ENCODE measurements at regions not wholly inside any gene's neighbourhood (a gene's known extent, or its start where the extent isn't known, plus 50 kb on each side); places are given as distances from the start of the nearest gene placed in this dataset.

DNA sequence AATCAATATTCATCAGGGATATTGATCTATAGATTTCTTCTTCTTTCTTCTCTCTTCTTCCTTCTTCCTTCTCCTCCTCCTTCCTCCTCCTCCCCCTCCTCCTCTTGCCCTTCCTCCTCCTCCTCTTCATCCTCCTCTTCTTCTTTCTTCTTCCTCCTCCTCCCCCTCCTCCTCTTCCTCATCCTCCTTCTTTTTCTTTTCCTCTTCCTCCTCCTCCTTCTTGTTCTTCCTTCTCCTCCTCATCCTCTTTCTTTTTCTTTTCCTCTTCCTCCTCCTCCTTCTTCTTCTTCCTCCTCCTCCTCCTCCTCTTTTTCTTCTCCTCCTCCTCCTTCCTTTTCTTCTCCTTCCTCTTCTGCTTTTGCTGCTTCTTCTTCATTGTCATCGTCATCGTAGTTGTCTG, 52.4 kb upstream of the SERINC1 start:
- TF ChIP-seq, protein P1, sequence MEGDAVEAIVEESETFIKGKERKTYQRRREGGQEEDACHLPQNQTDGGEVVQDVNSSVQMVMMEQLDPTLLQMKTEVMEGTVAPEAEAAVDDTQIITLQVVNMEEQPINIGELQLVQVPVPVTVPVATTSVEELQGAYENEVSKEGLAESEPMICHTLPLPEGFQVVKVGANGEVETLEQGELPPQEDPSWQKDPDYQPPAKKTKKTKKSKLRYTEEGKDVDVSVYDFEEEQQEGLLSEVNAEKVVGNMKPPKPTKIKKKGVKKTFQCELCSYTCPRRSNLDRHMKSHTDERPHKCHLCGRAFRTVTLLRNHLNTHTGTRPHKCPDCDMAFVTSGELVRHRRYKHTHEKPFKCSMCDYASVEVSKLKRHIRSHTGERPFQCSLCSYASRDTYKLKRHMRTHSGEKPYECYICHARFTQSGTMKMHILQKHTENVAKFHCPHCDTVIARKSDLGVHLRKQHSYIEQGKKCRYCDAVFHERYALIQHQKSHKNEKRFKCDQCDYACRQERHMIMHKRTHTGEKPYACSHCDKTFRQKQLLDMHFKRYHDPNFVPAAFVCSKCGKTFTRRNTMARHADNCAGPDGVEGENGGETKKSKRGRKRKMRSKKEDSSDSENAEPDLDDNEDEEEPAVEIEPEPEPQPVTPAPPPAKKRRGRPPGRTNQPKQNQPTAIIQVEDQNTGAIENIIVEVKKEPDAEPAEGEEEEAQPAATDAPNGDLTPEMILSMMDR (IDR thresholded peaks at IDR 0.05; ENCODE audit: insufficient read depth, missing control alignments): no peak
- FAIRE-seq: no peak
- DNase-seq (ENCODE audit: insufficient read length, low spot score): no peak

DNA sequence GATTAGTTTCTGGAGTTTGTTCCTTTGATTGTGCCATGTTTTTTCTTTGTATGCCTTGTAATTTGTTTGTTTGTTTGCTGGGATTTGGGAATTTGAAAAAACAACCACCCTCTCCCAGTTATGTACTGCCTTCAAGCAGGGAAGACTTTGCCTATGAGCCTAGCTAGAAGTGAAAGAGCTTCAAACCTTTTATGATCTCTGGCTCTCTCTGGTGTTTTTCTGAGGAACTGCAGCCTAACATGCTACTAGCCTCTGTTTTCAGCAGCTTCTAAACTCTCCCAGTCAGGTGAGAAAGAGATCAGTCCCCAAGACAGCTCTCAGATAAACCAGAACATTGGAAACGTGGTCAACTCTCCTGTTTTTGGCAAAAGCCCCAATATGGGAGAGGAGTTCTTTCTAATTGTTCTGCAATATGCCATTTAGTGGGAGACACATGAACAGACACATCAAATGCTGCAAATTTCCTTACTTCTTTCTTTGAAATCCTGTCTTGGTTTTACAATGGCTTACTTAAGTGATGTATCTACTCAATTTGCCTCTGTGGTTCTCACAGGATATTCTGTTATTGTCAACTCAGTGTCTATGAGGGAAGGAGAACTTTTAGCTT, 58.9 kb upstream of the SERINC1 start:
- TF ChIP-seq, protein P1 (IDR thresholded peaks at IDR 0.05; ENCODE audit: insufficient read depth, missing control alignments): peak; percentile 90
- FAIRE-seq: peak; percentile 93
- no peak for DNase-seq (ENCODE audit: insufficient read length, low spot score)

DNA sequence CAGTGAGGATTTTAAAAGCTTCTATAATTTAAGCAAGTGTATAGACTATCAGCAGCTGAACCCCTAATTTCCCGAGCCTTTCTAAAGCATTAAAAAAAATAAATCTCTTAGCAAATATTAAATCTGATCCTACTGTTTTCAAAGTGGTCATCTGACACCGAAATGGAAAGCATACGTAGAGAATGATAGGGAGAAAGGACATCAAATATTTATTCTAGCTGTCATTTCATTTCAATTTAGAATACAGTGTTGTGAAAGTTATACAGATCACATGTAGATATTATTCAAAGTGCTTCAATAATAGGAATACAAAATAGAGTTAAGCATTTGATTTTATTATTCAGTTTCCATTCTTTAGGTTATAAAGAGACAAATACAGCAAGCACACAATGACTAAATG, 61.9 kb upstream of the PKIB start:
- DNase-seq (ENCODE audit: insufficient read length, low spot score) (no peak), FAIRE-seq (no peak)
- TF ChIP-seq, protein P1 (IDR thresholded peaks at IDR 0.05; ENCODE audit: insufficient read depth, missing control alignments): no peak

DNA sequence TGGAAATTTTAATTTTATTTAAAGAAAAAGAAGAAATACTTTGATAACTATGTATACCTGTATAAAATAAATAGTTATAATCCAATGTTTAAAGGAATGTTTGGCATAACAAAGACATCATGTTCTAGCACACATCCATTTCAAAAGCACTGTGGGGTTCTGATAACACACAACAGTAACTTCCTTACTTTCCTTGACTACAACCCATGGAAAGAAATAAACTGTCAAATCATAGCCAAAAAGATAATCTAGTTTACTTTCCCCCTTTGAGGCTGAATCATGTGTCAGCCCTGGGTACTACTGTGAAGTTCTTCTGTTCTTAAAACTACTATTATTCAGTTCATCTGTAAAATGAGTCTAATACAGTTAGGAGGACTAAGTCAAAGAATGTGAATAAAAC, 61.4 kb upstream of the PKIB start:
- DNase-seq (ENCODE audit: insufficient read length, low spot score) (no peak), FAIRE-seq (no peak)
- TF ChIP-seq, protein P1 (IDR thresholded peaks at IDR 0.05; ENCODE audit: insufficient read depth, missing control alignments): no peak

DNA sequence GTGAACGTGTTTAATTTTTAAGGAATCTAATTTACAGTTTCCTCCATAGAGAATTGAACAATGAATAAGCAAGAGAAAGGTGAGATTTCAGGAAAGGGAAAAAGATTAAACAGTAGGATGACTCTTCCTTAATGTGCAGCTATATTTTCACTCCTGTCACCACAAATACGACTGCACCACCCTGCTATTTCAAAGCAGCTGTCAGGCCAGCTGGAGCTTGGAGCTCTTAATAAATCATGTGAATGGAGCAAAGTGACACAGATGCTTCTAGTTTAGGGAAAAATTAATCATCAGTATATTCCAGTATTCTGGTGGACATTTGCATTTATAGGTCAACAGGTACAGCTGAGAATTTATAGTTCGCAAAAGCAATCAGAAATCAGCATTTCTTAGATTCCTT, 56.5 kb upstream of the PKIB start:
- FAIRE-seq (peak; percentile 80), DNase-seq (ENCODE audit: insufficient read length, low spot score) (no peak)
- TF ChIP-seq, protein P1 (IDR thresholded peaks at IDR 0.05; ENCODE audit: insufficient read depth, missing control alignments): no peak

DNA sequence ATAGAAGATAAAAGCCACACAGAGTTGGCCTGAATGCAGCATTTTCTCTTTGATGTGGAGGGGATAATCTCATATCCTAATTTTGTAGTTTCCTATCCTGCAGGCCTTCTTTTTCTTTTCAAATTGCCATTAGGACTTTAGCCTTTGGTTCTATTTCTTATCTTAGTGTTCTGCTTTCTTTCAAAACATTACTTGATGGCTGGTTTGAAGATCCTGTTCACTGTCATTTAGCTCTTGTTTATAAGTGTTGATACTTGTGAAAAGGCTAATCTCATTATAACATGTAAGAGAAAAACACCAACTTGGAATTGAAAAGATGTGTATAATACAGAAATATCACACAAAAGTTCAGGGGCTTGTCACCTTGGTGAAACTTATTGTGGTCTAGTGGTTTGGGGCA, 54.6 kb upstream of the PKIB start:
- DNase-seq (ENCODE audit: insufficient read length, low spot score): no peak
- FAIRE-seq: no peak

DNA sequence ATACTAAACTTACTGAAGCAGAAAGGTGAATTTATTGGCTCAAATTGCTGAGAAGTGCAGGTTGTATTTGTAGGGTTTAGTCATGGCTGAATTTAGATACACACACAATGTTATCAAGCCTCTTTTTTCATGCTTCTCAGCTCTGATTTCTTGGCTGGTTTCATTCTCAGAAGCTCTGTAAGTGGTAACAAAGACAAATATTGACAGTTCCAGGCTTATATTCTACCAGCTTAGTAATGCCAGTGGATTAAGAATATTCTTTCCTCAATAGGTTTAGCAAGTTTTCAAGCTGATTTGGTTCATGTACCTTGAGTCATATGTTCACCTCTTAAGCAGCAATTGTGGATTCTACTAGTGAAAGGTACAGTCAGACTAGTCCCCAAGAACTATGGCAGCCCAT, 52.1 kb upstream of the PKIB start:
- FAIRE-seq (no peak), DNase-seq (ENCODE audit: insufficient read length, low spot score) (no peak)
- TF ChIP-seq, protein P1 (IDR thresholded peaks at IDR 0.05; ENCODE audit: insufficient read depth, missing control alignments): no peak

More for the DNA sequence above, 54.6 kb upstream of the PKIB start:
- TF ChIP-seq, protein P1 (IDR thresholded peaks at IDR 0.05; ENCODE audit: insufficient read depth, missing control alignments): no peak
